DND-41 (cell line): ENCODE measurements at regions not wholly inside any gene's neighbourhood (a gene's known extent, or its start where the extent isn't known, plus 50 kb on each side); places are given as distances from the start of the nearest gene placed in this dataset.

Source experiments
- ATAC-seq: fragments of 200-7000 bp; cut with Tn5 transposase; 3 replicates; pipeline ENCODE4 v1.9.1; 2021; ENCODE audit warnings: low read depth; ENCODE audit not compliant: insufficient read depth
- DNase-seq: peaks from one replicate; pipeline ENCODE4 v3.0.0-alpha.2; 2020
- H2AFZ ChIP-seq: 2 replicates; pipeline ENCODE4 v1.6.0; 2012; ENCODE audit warnings: low read depth, low read length
- H3K27ac ChIP-seq: 2 replicates; pipeline ENCODE4 v1.5.1; 2012; ENCODE audit warnings: low read length, inconsistent platforms
- H3K27me3 ChIP-seq: fragments of 200-600 bp; sonication (generic); 2 replicates; pipeline ENCODE4 v1.6.0; 2012; ENCODE audit warnings: low read length, mild to moderate bottlenecking, inconsistent platforms; ENCODE audit not compliant: insufficient read depth, poor library complexity
- H3K36me3 ChIP-seq: 2 replicates; pipeline ENCODE4 v1.5.1; 2012; ENCODE audit warnings: low read length, inconsistent platforms; ENCODE audit not compliant: insufficient read depth
- H3K4me1 ChIP-seq: 2 replicates; pipeline ENCODE4 v1.5.1; 2012; ENCODE audit warnings: mild to moderate bottlenecking, low read length; ENCODE audit not compliant: insufficient read depth
- H3K4me2 ChIP-seq: 2 replicates; pipeline ENCODE4 v1.6.0; 2012; ENCODE audit warnings: mild to moderate bottlenecking, moderate library complexity, low read length, inconsistent platforms; ENCODE audit not compliant: insufficient read depth
- H3K4me3 ChIP-seq, 2 experiments: fragments of 200-600 bp in 1 of 2; shearing (Covaris generic) in 1 of 2; 2 replicates each; pipeline ENCODE4 v1.5.1; 2012 to 2016; ENCODE audit warnings: inconsistent platforms in 2 of 2, low read length in 2 of 2, mild to moderate bottlenecking in 2 of 2, low read depth in 1 of 2, moderate library complexity in 1 of 2
- H3K79me2 ChIP-seq: 2 replicates; pipeline ENCODE4 v1.6.0; 2012; ENCODE audit warnings: low read length, inconsistent platforms; ENCODE audit not compliant: insufficient read depth
- H3K9ac ChIP-seq: 2 replicates; pipeline ENCODE4 v1.6.0; 2012; ENCODE audit warnings: low read depth, mild to moderate bottlenecking, inconsistent platforms, low read length, moderate library complexity
- H3K9me3 ChIP-seq: 2 replicates; pipeline ENCODE4 v1.5.1; 2012; ENCODE audit warnings: low read length, moderate library complexity, mild to moderate bottlenecking, inconsistent platforms; ENCODE audit not compliant: insufficient read depth, severe bottlenecking
- H4K20me1 ChIP-seq: 2 replicates; pipeline ENCODE4 v1.6.0; 2012; ENCODE audit warnings: low read length; ENCODE audit not compliant: insufficient read depth
- CTCF ChIP-seq: IDR thresholded peaks from 2 replicates; pipeline ENCODE4 v1.5.1; 2012; ENCODE audit warnings: borderline replicate concordance, low read length, moderate library complexity, mild to moderate bottlenecking; ENCODE audit not compliant: poor library complexity, severe bottlenecking; ENCODE audit errors: extremely low read depth
- EZH2 ChIP-seq: IDR thresholded peaks from 3 replicates; pipeline ENCODE4 v1.6.1; 2012; ENCODE audit warnings: borderline replicate concordance, low read depth, mild to moderate bottlenecking, moderate library complexity, low read length, inconsistent platforms; ENCODE audit not compliant: severe bottlenecking

GRCh38 chr5:115413651-115414050 is 117.2 kb upstream of the CCDC112 start:
- no peaks in the 10 kb centered on the region for H3K36me3 ChIP-seq

GRCh38 chr5:115409094-115409493 is 112.6 kb upstream of the CCDC112 start:
- TF ChIP-seq CTCF (no peak), EZH2 (no peak)
- H3K9ac ChIP-seq, result no peak overlapping the region
- no peaks in the 10 kb centered on the region for H3K27me3 ChIP-seq
- no peak overlapping the region for H3K27ac ChIP-seq
- no peak overlapping the region for H3K4me2 ChIP-seq
- ATAC-seq, result no peak
- no peak overlapping the region for H2AFZ ChIP-seq
- H3K4me1 ChIP-seq, result no peaks in the 10 kb centered on the region
- no peak for DNase-seq
- H3K4me3 ChIP-seq, result no peak overlapping the region
- H3K36me3 ChIP-seq, result no peaks in the 10 kb centered on the region
- H3K79me2 ChIP-seq, result no peaks in the 10 kb centered on the region
- no peaks in the 10 kb centered on the region for H4K20me1 ChIP-seq
- H3K9me3 ChIP-seq, result no peaks in the 10 kb centered on the region

More at GRCh38 chr5:115413651-115414050, 117.2 kb upstream of the CCDC112 start:
- ATAC-seq (no peak), DNase-seq (no peak)
- Histone ChIP-seq H3K9me3 (no peaks in the 10 kb centered on the region), H3K27ac (no peak overlapping the region), H3K79me2 (no peaks in the 10 kb centered on the region), H3K27me3 (no peaks in the 10 kb centered on the region), H3K4me3 (no peak overlapping the region), H4K20me1 (no peaks in the 10 kb centered on the region), H3K4me1 (no peaks in the 10 kb centered on the region), H3K4me2 (no peak overlapping the region), H3K9ac (no peak overlapping the region), H2AFZ (no peak overlapping the region)
- TF ChIP-seq EZH2 (no peak), CTCF (no peak)

- H3K79me2 ChIP-seq, result no peaks in the 10 kb centered on the region
- no peaks in the 10 kb centered on the region for H4K20me1 ChIP-seq
- DNase-seq, result no peak
- no peak overlapping the region for H3K4me2 ChIP-seq
- H3K27ac ChIP-seq, result no peak overlapping the region
- no peaks in the 10 kb centered on the region for H3K36me3 ChIP-seq
- no peak for ATAC-seq
- H2AFZ ChIP-seq, result no peak overlapping the region
- TF ChIP-seq EZH2 (no peak), CTCF (no peak)
- H3K9me3 ChIP-seq, result no peaks in the 10 kb centered on the region
- H3K4me1 ChIP-seq, result no peaks in the 10 kb centered on the region
- no peak overlapping the region for H3K4me3 ChIP-seq
- no peak overlapping the region for H3K9ac ChIP-seq
- H3K27me3 ChIP-seq, result no peaks in the 10 kb centered on the region
Observed at GRCh38 chr5:115402822-115403577, 106.5 kb upstream of the CCDC112 start.
